Tibial nerve (tissue), 4 donors: ENCODE measurements at regions not wholly inside any gene's neighbourhood (a gene's known extent, or its start where the extent isn't known, plus 50 kb on each side); places are given as distances from the start of the nearest gene placed in this dataset.

Experiments
- DNase-seq, 2 donors: peaks; one replicate each; pipeline ENCODE4 v3.0.0-alpha.2; 2019; ENCODE audit warnings: low spot score in 2 of 2
- H3K27ac ChIP-seq, 4 donors: fragments of 200-600 bp; sonication (generic) in 3 of 4; one replicate each; pipeline ENCODE4 v1.5.1; 2017 to 2019; ENCODE audit warnings: mild to moderate bottlenecking in 1 of 4
- H3K27me3 ChIP-seq, 2 donors: fragments of 200-600 bp; sonication (generic) in 1 of 2; one replicate each; pipeline versions ENCODE4 v1.5.1 to v1.6.0; 2017 to 2019
- H3K36me3 ChIP-seq, 3 donors: fragments of 200-600 bp; sonication (generic); one replicate each; pipeline ENCODE4 v1.5.1; 2018 to 2019
- H3K4me1 ChIP-seq, 4 donors: fragments of 200-600 bp; sonication (generic) in 3 of 4; one replicate each; pipeline ENCODE4 v1.5.1; 2017 to 2019
- H3K4me3 ChIP-seq, 4 donors: fragments of 200-600 bp; sonication (generic) in 3 of 4; one replicate each; pipeline ENCODE4 v1.5.1; 2017 to 2019; ENCODE audit warnings: mild to moderate bottlenecking in 1 of 4, moderate library complexity in 1 of 4
- H3K9me3 ChIP-seq, 4 donors: fragments of 200-600 bp; sonication (generic) in 3 of 4; one replicate each; pipeline ENCODE4 v1.5.1; 2017 to 2019
- CTCF ChIP-seq, 5 experiments: fragments of 200-600 bp in 3 of 5; fragments of 450-650 bp in 2 of 5; sonication (generic) in 3 of 5; IDR thresholded peaks; one replicate each; pipeline ENCODE4 v1.5.1; 2016 to 2019; ENCODE audit warnings: antibody characterized with exemption in 5 of 5, mild to moderate bottlenecking in 3 of 5, moderate library complexity in 2 of 5
- EP300 ChIP-seq, 2 donors: sonication (generic); formaldehyde crosslinking; IDR thresholded peaks; one replicate each; pipeline ENCODE4 v1.6.1; 2017; ENCODE audit warnings: antibody characterized with exemption in 2 of 2, mild to moderate bottlenecking in 1 of 2
- POLR2A ChIP-seq, 2 donors: fragments of 450-650 bp; IDR thresholded peaks; one replicate each; pipeline ENCODE4 v1.6.1; 2017; ENCODE audit warnings: antibody characterized with exemption in 2 of 2, mild to moderate bottlenecking in 2 of 2, moderate library complexity in 2 of 2
- whole genome bisulfite sequencing, 2 donors: methylation state at CpG; one replicate each; pipeline ENCODE4 v1.1.5; 2018; 5-methylcytosine and 5-hydroxymethylcytosine counted together

GRCh38 chr10:90420637-90421318, 437.1 kb downstream of the HTR7 start:
- H3K4me1 ChIP-seq = no peaks in the 10 kb centered on the region
- H3K9me3 ChIP-seq = no peaks in the 10 kb centered on the region
- TF ChIP-seq POLR2A (IDR thresholded peaks at IDR 0.05) (no peak), EP300 (IDR thresholded peaks at IDR 0.05) (no peak), CTCF (IDR thresholded peaks at IDR 0.05) (no peak)
- H3K36me3 ChIP-seq = no peaks in the 10 kb centered on the region
- no peak for DNase-seq
- H3K27me3 ChIP-seq = no peaks in the 10 kb centered on the region
- H3K4me3 ChIP-seq = no peak overlapping the region
- WGBS, 2 donors = 72 to 82% methylated on average over 1 of the region's 1 CpG
- no peak overlapping the region for H3K27ac ChIP-seq

GRCh38 chr10:90421874-90422273, 436.0 kb downstream of the HTR7 start:
- DNase-seq = no peak
- 87 to 96% methylated on average over 2 of the region's 2 CpGs for WGBS, 2 donors
- H3K27ac ChIP-seq = no peak overlapping the region

GRCh38 chr10:90424730-90425129, 433.1 kb downstream of the HTR7 start:
- no peaks in the 10 kb centered on the region for H3K36me3 ChIP-seq
- TF ChIP-seq POLR2A (IDR thresholded peaks at IDR 0.05) (no peak), EP300 (IDR thresholded peaks at IDR 0.05) (no peak), CTCF (IDR thresholded peaks at IDR 0.05) (no peak)
- H3K4me1 ChIP-seq = no peaks in the 10 kb centered on the region
- H3K27me3 ChIP-seq = no peaks in the 10 kb centered on the region
- no peak overlapping the region for H3K4me3 ChIP-seq
- no peak overlapping the region for H3K27ac ChIP-seq
- WGBS, 2 donors = 80 to 88% methylated on average over 1 of the region's 1 CpG
- no peaks in the 10 kb centered on the region for H3K9me3 ChIP-seq
- no peak for DNase-seq

More at GRCh38 chr10:90421874-90422273, 436.0 kb downstream of the HTR7 start:
- no peak for TF ChIP-seq EP300 (IDR thresholded peaks at IDR 0.05)
- Histone ChIP-seq H3K9me3 (no peaks in the 10 kb centered on the region), H3K4me1 (no peaks in the 10 kb centered on the region), H3K36me3 (no peaks in the 10 kb centered on the region), H3K4me3 (no peak overlapping the region), H3K27me3 (no peaks in the 10 kb centered on the region)

GRCh38 chr10:90430186-90430585, 427.7 kb downstream of the HTR7 start:
- Histone ChIP-seq H3K9me3 (no peaks in the 10 kb centered on the region), H3K27ac (no peak overlapping the region), H3K36me3 (no peaks in the 10 kb centered on the region), H3K4me3 (no peak overlapping the region), H3K4me1 (no peaks in the 10 kb centered on the region), H3K27me3 (no peaks in the 10 kb centered on the region)
- TF ChIP-seq EP300 (IDR thresholded peaks at IDR 0.05) (no peak), POLR2A (IDR thresholded peaks at IDR 0.05) (no peak), CTCF (IDR thresholded peaks at IDR 0.05) (no peak)
- WGBS, 2 donors = 70 to 85% methylated on average over 1 of the region's 1 CpG
- no peak for DNase-seq

- Histone ChIP-seq H3K36me3 (no peaks in the 10 kb centered on the region), H3K4me3 (no peak overlapping the region), H3K27me3 (no peaks in the 10 kb centered on the region), H3K27ac (no peak overlapping the region), H3K4me1 (no peaks in the 10 kb centered on the region), H3K9me3 (no peaks in the 10 kb centered on the region)
- no peak for DNase-seq
- no peak for TF ChIP-seq POLR2A (IDR thresholded peaks at IDR 0.05)
- TF ChIP-seq EP300 (IDR thresholded peaks at IDR 0.05) = no peak
- TF ChIP-seq CTCF (IDR thresholded peaks at IDR 0.05) = no peak
Observed at GRCh38 chr10:90432866-90433265, 425.0 kb downstream of the HTR7 start.

GRCh38 chr10:90435296-90435695, 422.5 kb downstream of the HTR7 start:
- TF ChIP-seq EP300 (IDR thresholded peaks at IDR 0.05) (no peak), CTCF (IDR thresholded peaks at IDR 0.05) (no peak), POLR2A (IDR thresholded peaks at IDR 0.05) (no peak)
- Histone ChIP-seq H3K27ac (no peak overlapping the region), H3K4me3 (no peak overlapping the region), H3K36me3 (no peaks in the 10 kb centered on the region), H3K27me3 (no peaks in the 10 kb centered on the region), H3K9me3 (peaks cover 0 to 2% (median 0%) of the 10 kb centered on the region in 4 donors), H3K4me1 (no peaks in the 10 kb centered on the region)
- DNase-seq = no peak
